Trophoblast cell (in vitro differentiated cells and primary cell): ENCODE measurements at regions not wholly inside any gene's neighbourhood (a gene's known extent, or its start where the extent isn't known, plus 50 kb on each side); places are given as distances from the start of the nearest gene placed in this dataset.

Experiments used
- DNase-seq, 2 donors: peaks; one replicate each; pipeline ENCODE4 v3.0.0-alpha.2; 2016
- H2AFZ ChIP-seq: 2 replicates; pipeline ENCODE4 v1.6.1; 2013; ENCODE audit warnings: low read length, moderate library complexity, mild to moderate bottlenecking; ENCODE audit not compliant: insufficient read depth, poor library complexity
- H2AK5ac ChIP-seq: 2 replicates; pipeline ENCODE4 v1.6.1; 2013; ENCODE audit warnings: mild to moderate bottlenecking, low read length
- H2BK120ac ChIP-seq: 2 replicates; pipeline ENCODE4 v1.6.1; 2013; ENCODE audit warnings: low read length, mild to moderate bottlenecking, moderate library complexity; ENCODE audit not compliant: insufficient read depth, poor library complexity
- H2BK12ac ChIP-seq: 2 replicates; pipeline ENCODE4 v1.6.1; 2013; ENCODE audit warnings: mild to moderate bottlenecking, low read length, moderate library complexity
- H2BK5ac ChIP-seq: 2 replicates; pipeline ENCODE4 v1.6.1; 2013; ENCODE audit warnings: low read length, low read depth, moderate library complexity, mild to moderate bottlenecking; ENCODE audit not compliant: poor library complexity
- H3K14ac ChIP-seq: 2 replicates; pipeline ENCODE4 v1.6.1; 2013; ENCODE audit warnings: mild to moderate bottlenecking, low read length
- H3K18ac ChIP-seq: 2 replicates; pipeline ENCODE4 v1.6.1; 2013; ENCODE audit warnings: mild to moderate bottlenecking, low read length
- H3K23ac ChIP-seq: 2 replicates; pipeline ENCODE4 v1.6.1; 2013; ENCODE audit warnings: low read length
- H3K27ac ChIP-seq: 2 replicates; pipeline ENCODE4 v1.5.1; 2013; ENCODE audit warnings: low read depth, mild to moderate bottlenecking, inconsistent platforms, low read length, moderate library complexity
- H3K27me3 ChIP-seq: 2 replicates; pipeline ENCODE4 v1.6.1; 2013; ENCODE audit warnings: inconsistent platforms, mild to moderate bottlenecking, low read length, moderate library complexity; ENCODE audit not compliant: insufficient read depth
- H3K36me3 ChIP-seq, 2 experiments: 1 replicate in 1 of 2; 2 replicates in 1 of 2; pipeline ENCODE4 v1.6.1; 2013; ENCODE audit warnings: low read length in 2 of 2, mild to moderate bottlenecking in 2 of 2, moderate library complexity in 1 of 2; ENCODE audit not compliant: insufficient read depth in 2 of 2, control insufficient read depth in 1 of 2
- H3K4ac ChIP-seq: 2 replicates; pipeline ENCODE4 v1.6.1; 2013; ENCODE audit warnings: low read depth, mild to moderate bottlenecking, low read length, moderate library complexity
- H3K4me1 ChIP-seq, 2 experiments: 1 replicate in 1 of 2; 2 replicates in 1 of 2; pipeline ENCODE4 v1.6.1; 2013; ENCODE audit warnings: low read length in 2 of 2, mild to moderate bottlenecking in 2 of 2, moderate library complexity in 1 of 2; ENCODE audit not compliant: insufficient read depth in 2 of 2, control insufficient read depth in 1 of 2
- H3K4me2 ChIP-seq: 2 replicates; pipeline ENCODE4 v1.6.1; 2013; ENCODE audit warnings: inconsistent platforms, mild to moderate bottlenecking, low read length, moderate library complexity
- H3K4me3 ChIP-seq: 2 replicates; pipeline ENCODE4 v1.5.1; 2013; ENCODE audit warnings: mild to moderate bottlenecking, low read depth, low read length, inconsistent platforms
- H3K79me1 ChIP-seq: one replicate; pipeline ENCODE4 v1.6.1; 2013; ENCODE audit warnings: low read length
- H3K79me2 ChIP-seq: 2 replicates; pipeline ENCODE4 v1.6.1; 2013; ENCODE audit warnings: low read length, mild to moderate bottlenecking; ENCODE audit not compliant: control insufficient read depth, insufficient read depth, poor library complexity
- H3K9ac ChIP-seq: 2 replicates; pipeline ENCODE4 v1.6.1; 2013; ENCODE audit warnings: mild to moderate bottlenecking, low read length
- H3K9me3 ChIP-seq: 2 replicates; pipeline ENCODE4 v1.6.1; 2013; ENCODE audit warnings: low read depth, mild to moderate bottlenecking, control low read depth, inconsistent platforms, low read length; ENCODE audit not compliant: insufficient read depth
- H4K12ac ChIP-seq: 2 replicates; pipeline ENCODE4 v1.6.1; 2013; ENCODE audit warnings: low read depth, mild to moderate bottlenecking, low read length, moderate library complexity
- H4K8ac ChIP-seq: 2 replicates; pipeline ENCODE4 v1.6.1; 2013; ENCODE audit warnings: low read depth, mild to moderate bottlenecking, low read length, moderate library complexity
- H4K91ac ChIP-seq: one replicate; pipeline ENCODE4 v1.6.1; 2013; ENCODE audit warnings: low read depth, mild to moderate bottlenecking, low read length, moderate library complexity
- WGBS: extraction: QIAGEN DNeasy Blood & Tissue Kit; methylation state at CpG from one replicate; pipeline ENCODE4 v1.1.7; 2013; ENCODE audit warnings: missing lambda C conversion rate; ENCODE audit not compliant: insufficient read length, insufficient coverage; ENCODE audit errors: extremely low coverage; 5-methylcytosine and 5-hydroxymethylcytosine counted together

DNA sequence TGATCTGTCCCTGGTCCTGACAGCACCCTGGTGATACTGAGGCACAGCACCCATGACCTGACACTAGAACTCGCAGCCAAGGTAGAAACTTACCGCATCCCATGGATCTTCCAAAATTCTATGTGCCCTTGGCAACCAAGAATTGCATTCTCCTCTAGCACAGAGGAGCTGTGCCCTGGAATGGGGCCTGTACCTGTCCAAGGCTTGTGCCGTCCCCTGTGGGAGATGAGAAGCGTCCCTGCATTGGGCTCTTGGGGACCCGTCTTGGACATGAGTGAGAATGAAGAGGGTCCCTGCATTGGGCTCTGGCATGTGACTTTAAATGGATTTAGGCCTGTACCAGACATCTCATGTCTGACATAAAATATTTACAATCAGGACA is 67.1 kb downstream of the GGTLC2 start:
- no peak overlapping the region for H2BK5ac ChIP-seq

GRCh38 chr22:22712092-22712658 is 67.8 kb downstream of the GGTLC2 start:
- H4K8ac ChIP-seq, result no peak overlapping the region
- H4K12ac ChIP-seq, result no peak overlapping the region
- H3K23ac ChIP-seq, result no peak overlapping the region
- no peaks in the 10 kb centered on the region for H3K4me1 ChIP-seq
- no peaks in the 10 kb centered on the region for H3K36me3 ChIP-seq
- no peaks in the 10 kb centered on the region for H3K9me3 ChIP-seq
- no peaks in the 10 kb centered on the region for H3K79me2 ChIP-seq
- H3K27ac ChIP-seq, result no peak overlapping the region
- H4K91ac ChIP-seq, result no peak overlapping the region
- H2BK12ac ChIP-seq, result no peak overlapping the region
- H3K4me3 ChIP-seq, result no peak overlapping the region
- no peak overlapping the region for H3K4me2 ChIP-seq
- no peak overlapping the region for H2AFZ ChIP-seq
- no peak overlapping the region for H2BK5ac ChIP-seq
- H3K14ac ChIP-seq, result no peak overlapping the region
- no peak overlapping the region for H2AK5ac ChIP-seq
- no peak overlapping the region for H2BK120ac ChIP-seq
- no peaks in the 10 kb centered on the region for H3K79me1 ChIP-seq
- H3K9ac ChIP-seq, result no peak overlapping the region
- WGBS, result no CpG with 5 or more reads among the region's 6 CpGs
- peaks cover 2% of the 10 kb centered on the region for H3K27me3 ChIP-seq
- no peak overlapping the region for H3K4ac ChIP-seq
- H3K18ac ChIP-seq, result no peak overlapping the region
- DNase-seq, result no peak

More for the DNA sequence above, 67.1 kb downstream of the GGTLC2 start:
- Histone ChIP-seq H2BK12ac (no peak overlapping the region), H3K18ac (no peak overlapping the region), H3K79me1 (no peaks in the 10 kb centered on the region), H3K4ac (no peak overlapping the region), H3K27ac (no peak overlapping the region), H3K23ac (no peak overlapping the region), H3K4me1 (no peaks in the 10 kb centered on the region), H4K8ac (no peak overlapping the region), H3K4me3 (no peak overlapping the region), H3K9me3 (no peaks in the 10 kb centered on the region), H2AFZ (no peak overlapping the region), H3K14ac (no peak overlapping the region), H3K79me2 (no peaks in the 10 kb centered on the region), H4K91ac (no peak overlapping the region), H3K36me3 (no peaks in the 10 kb centered on the region), H4K12ac (no peak overlapping the region), H2AK5ac (no peak overlapping the region), H2BK120ac (no peak overlapping the region), H3K4me2 (no peak overlapping the region), H3K9ac (no peak overlapping the region), H3K27me3 (peaks cover 2% of the 10 kb centered on the region)
- no CpG with 5 or more reads among the region's 5 CpGs for WGBS
- DNase-seq, result no peak

- H3K27me3 ChIP-seq, result peaks cover 2% of the 10 kb centered on the region
- H3K4me3 ChIP-seq, result no peak overlapping the region
- H2BK12ac ChIP-seq, result no peak overlapping the region
- no peak overlapping the region for H2AK5ac ChIP-seq
- H3K36me3 ChIP-seq, result no peaks in the 10 kb centered on the region
- WGBS, result no CpG with 5 or more reads among the region's 13 CpGs
- H3K79me2 ChIP-seq, result no peaks in the 10 kb centered on the region
- H2BK120ac ChIP-seq, result no peak overlapping the region
- no peak overlapping the region for H2BK5ac ChIP-seq
- H3K18ac ChIP-seq, result no peak overlapping the region
- H3K4ac ChIP-seq, result no peak overlapping the region
- H3K4me1 ChIP-seq, result no peaks in the 10 kb centered on the region
- H3K79me1 ChIP-seq, result no peaks in the 10 kb centered on the region
- H4K12ac ChIP-seq, result no peak overlapping the region
- H4K8ac ChIP-seq, result no peak overlapping the region
- no peak overlapping the region for H3K27ac ChIP-seq
- no peak overlapping the region for H3K23ac ChIP-seq
- H3K9ac ChIP-seq, result no peak overlapping the region
- no peak overlapping the region for H3K4me2 ChIP-seq
- no peak overlapping the region for H2AFZ ChIP-seq
- no peaks in the 10 kb centered on the region for H3K9me3 ChIP-seq
- DNase-seq, result peak in 1 of 2 donors; percentile 29
- no peak overlapping the region for H3K14ac ChIP-seq
- H4K91ac ChIP-seq, result no peak overlapping the region
Observed at GRCh38 chr22:22712666-22713365, 68.4 kb downstream of the GGTLC2 start.

- H3K27me3 ChIP-seq, result peaks cover 2% of the 10 kb centered on the region
- no peak overlapping the region for H2AFZ ChIP-seq
- H3K79me1 ChIP-seq, result no peaks in the 10 kb centered on the region
- H3K4me3 ChIP-seq, result no peak overlapping the region
- no peak overlapping the region for H3K27ac ChIP-seq
- H3K4me1 ChIP-seq, result no peaks in the 10 kb centered on the region
- no peak overlapping the region for H4K8ac ChIP-seq
- H2BK12ac ChIP-seq, result no peak overlapping the region
- DNase-seq, result no peak
- no peak overlapping the region for H4K12ac ChIP-seq
- no peak overlapping the region for H3K4me2 ChIP-seq
- H4K91ac ChIP-seq, result no peak overlapping the region
- H3K9ac ChIP-seq, result no peak overlapping the region
- H3K4ac ChIP-seq, result no peak overlapping the region
- H3K36me3 ChIP-seq, result no peaks in the 10 kb centered on the region
- H3K14ac ChIP-seq, result no peak overlapping the region
- H2BK5ac ChIP-seq, result no peak overlapping the region
- no CpG with 5 or more reads among the region's 1 CpG for WGBS
- H2AK5ac ChIP-seq, result no peak overlapping the region
- H2BK120ac ChIP-seq, result no peak overlapping the region
- no peaks in the 10 kb centered on the region for H3K9me3 ChIP-seq
- H3K79me2 ChIP-seq, result no peaks in the 10 kb centered on the region
- H3K18ac ChIP-seq, result no peak overlapping the region
- no peak overlapping the region for H3K23ac ChIP-seq
Observed at GRCh38 chr22:22713416-22713815, 69.0 kb downstream of the GGTLC2 start.
